ENCODE measurements at regions not wholly inside any gene's neighbourhood (a gene's known extent, or its start where the extent isn't known, plus 50 kb on each side); places are given as distances from the start of the nearest gene placed in this dataset.
"Not testable (repeated sequence)": the region's sequence is repeated elsewhere in the genome, so short reads cannot be mapped to it uniquely, and the experiment has no call there.

- not testable (repeated sequence) for DNase-seq (ENCODE audit: low read depth, low spot score); H3K27ac ChIP-seq
Observed at GRCh38 chrX:144185197-144185596, 301.3 kb downstream of the UBE2NL start.

- H3K27ac ChIP-seq; DNase-seq (ENCODE audit: low read depth, low spot score): not testable (repeated sequence)
Observed at GRCh38 chrX:144188489-144188888, 304.6 kb downstream of the UBE2NL start.

- not testable (repeated sequence) for H3K27ac ChIP-seq
Observed at GRCh38 chrX:144197057-144197456, 313.2 kb downstream of the UBE2NL start.

GRCh38 chrX:144202726-144203125 is 318.9 kb downstream of the UBE2NL start:
- not testable (repeated sequence) for DNase-seq (ENCODE audit: low read depth, low spot score); H3K27ac ChIP-seq

More at GRCh38 chrX:144197057-144197456, 313.2 kb downstream of the UBE2NL start:
- not testable (repeated sequence) for DNase-seq (ENCODE audit: low read depth, low spot score)

GRCh38 chrX:144208360-144209024 is 324.6 kb downstream of the UBE2NL start:
- DNase-seq (ENCODE audit: low read depth, low spot score); H3K27ac ChIP-seq: not testable (repeated sequence)

- DNase-seq (ENCODE audit: low read depth, low spot score) = no peak
- H3K27ac ChIP-seq = no peak overlapping the region
Observed at GRCh38 chrX:144214651-144215050, 330.8 kb downstream of the UBE2NL start.

GRCh38 chrX:144219035-144219434 is 335.2 kb downstream of the UBE2NL start:
- no peak overlapping the region for H3K27ac ChIP-seq
- DNase-seq (ENCODE audit: low read depth, low spot score) = no peak

- DNase-seq (ENCODE audit: low read depth, low spot score); H3K27ac ChIP-seq: not testable (repeated sequence)
Observed at GRCh38 chrX:144231116-144231785, 347.4 kb downstream of the UBE2NL start.

- no peak overlapping the region for H3K27ac ChIP-seq
- no peak for DNase-seq (ENCODE audit: low read depth, low spot score)
Observed at GRCh38 chrX:144253356-144253755, 369.5 kb downstream of the UBE2NL start.

- DNase-seq (ENCODE audit: low read depth, low spot score) = no peak
Observed at GRCh38 chrX:144259054-144259453, 375.2 kb downstream of the UBE2NL start.

GRCh38 chrX:144265641-144266040 is 381.8 kb downstream of the UBE2NL start:
- DNase-seq (ENCODE audit: low read depth, low spot score) = no peak
- no peak overlapping the region for H3K27ac ChIP-seq

More at GRCh38 chrX:144259054-144259453, 375.2 kb downstream of the UBE2NL start:
- no peak overlapping the region for H3K27ac ChIP-seq

- no peak for DNase-seq (ENCODE audit: low read depth, low spot score)
- H3K27ac ChIP-seq = no peak overlapping the region
Observed at GRCh38 chrX:144275367-144275766, 391.5 kb downstream of the UBE2NL start.

- DNase-seq (ENCODE audit: low read depth, low spot score) = no peak
- no peak overlapping the region for H3K27ac ChIP-seq
Observed at GRCh38 chrX:144275843-144276242, 392.0 kb downstream of the UBE2NL start.

GRCh38 chrX:144293229-144293628 is 409.4 kb downstream of the UBE2NL start:
- H3K27ac ChIP-seq = no peak overlapping the region
- DNase-seq (ENCODE audit: low read depth, low spot score) = no peak

- no peak overlapping the region for H3K27ac ChIP-seq
- DNase-seq (ENCODE audit: low read depth, low spot score) = no peak
Observed at GRCh38 chrX:144295921-144296320, 412.1 kb downstream of the UBE2NL start.

- no peak overlapping the region for H3K27ac ChIP-seq
- DNase-seq (ENCODE audit: low read depth, low spot score) = no peak
Observed at GRCh38 chrX:144297221-144297620, 413.4 kb downstream of the UBE2NL start.

- DNase-seq (ENCODE audit: low read depth, low spot score) = no peak
- no peak overlapping the region for H3K27ac ChIP-seq
Observed at GRCh38 chrX:144327495-144327894, 443.6 kb downstream of the UBE2NL start.

- no peak for DNase-seq (ENCODE audit: low read depth, low spot score)
- no peak overlapping the region for H3K27ac ChIP-seq
Observed at GRCh38 chrX:144333429-144333828, 449.6 kb downstream of the UBE2NL start.

GRCh38 chrX:144334577-144334976 is 450.7 kb downstream of the UBE2NL start:
- H3K27ac ChIP-seq = no peak overlapping the region
- DNase-seq (ENCODE audit: low read depth, low spot score) = no peak

- H3K27ac ChIP-seq = no peak overlapping the region
- no peak for DNase-seq (ENCODE audit: low read depth, low spot score)
Observed at GRCh38 chrX:144335402-144335801, 451.5 kb downstream of the UBE2NL start.

GRCh38 chrX:144379156-144379555 is 495.3 kb downstream of the UBE2NL start:
- no peak for DNase-seq (ENCODE audit: low read depth, low spot score)
- no peak overlapping the region for H3K27ac ChIP-seq

GRCh38 chrX:144388738-144389137 is 504.9 kb downstream of the UBE2NL start:
- no peak for DNase-seq (ENCODE audit: low read depth, low spot score)
- H3K27ac ChIP-seq = no peak overlapping the region

All from epithelial cell of prostate (primary cell).